ENCODE measurements at regions not wholly inside any gene's neighbourhood (a gene's known extent, or its start where the extent isn't known, plus 50 kb on each side); places are given as distances from the start of the nearest gene placed in this dataset.

- no peak for TF ChIP-seq TAF1 (IDR thresholded peaks at IDR 0.05; ENCODE audit: borderline replicate concordance, insufficient read depth, low read length)
- TF ChIP-seq, protein P1, sequence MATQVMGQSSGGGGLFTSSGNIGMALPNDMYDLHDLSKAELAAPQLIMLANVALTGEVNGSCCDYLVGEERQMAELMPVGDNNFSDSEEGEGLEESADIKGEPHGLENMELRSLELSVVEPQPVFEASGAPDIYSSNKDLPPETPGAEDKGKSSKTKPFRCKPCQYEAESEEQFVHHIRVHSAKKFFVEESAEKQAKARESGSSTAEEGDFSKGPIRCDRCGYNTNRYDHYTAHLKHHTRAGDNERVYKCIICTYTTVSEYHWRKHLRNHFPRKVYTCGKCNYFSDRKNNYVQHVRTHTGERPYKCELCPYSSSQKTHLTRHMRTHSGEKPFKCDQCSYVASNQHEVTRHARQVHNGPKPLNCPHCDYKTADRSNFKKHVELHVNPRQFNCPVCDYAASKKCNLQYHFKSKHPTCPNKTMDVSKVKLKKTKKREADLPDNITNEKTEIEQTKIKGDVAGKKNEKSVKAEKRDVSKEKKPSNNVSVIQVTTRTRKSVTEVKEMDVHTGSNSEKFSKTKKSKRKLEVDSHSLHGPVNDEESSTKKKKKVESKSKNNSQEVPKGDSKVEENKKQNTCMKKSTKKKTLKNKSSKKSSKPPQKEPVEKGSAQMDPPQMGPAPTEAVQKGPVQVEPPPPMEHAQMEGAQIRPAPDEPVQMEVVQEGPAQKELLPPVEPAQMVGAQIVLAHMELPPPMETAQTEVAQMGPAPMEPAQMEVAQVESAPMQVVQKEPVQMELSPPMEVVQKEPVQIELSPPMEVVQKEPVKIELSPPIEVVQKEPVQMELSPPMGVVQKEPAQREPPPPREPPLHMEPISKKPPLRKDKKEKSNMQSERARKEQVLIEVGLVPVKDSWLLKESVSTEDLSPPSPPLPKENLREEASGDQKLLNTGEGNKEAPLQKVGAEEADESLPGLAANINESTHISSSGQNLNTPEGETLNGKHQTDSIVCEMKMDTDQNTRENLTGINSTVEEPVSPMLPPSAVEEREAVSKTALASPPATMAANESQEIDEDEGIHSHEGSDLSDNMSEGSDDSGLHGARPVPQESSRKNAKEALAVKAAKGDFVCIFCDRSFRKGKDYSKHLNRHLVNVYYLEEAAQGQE (IDR thresholded peaks at IDR 0.05; ENCODE audit: insufficient read depth in 1 of 2, low read depth in 2 of 2, low read length in 2 of 2), result no peak
- no peak for TF ChIP-seq FOXP2 (optimal IDR thresholded peaks at IDR 0.05; ENCODE audit: borderline replicate concordance, extremely low read depth, extremely low read length, insufficient read depth)
- TF ChIP-seq POLR2AphosphoS5 (IDR thresholded peaks at IDR 0.05; ENCODE audit: low read depth, low read length), result no peak
- no peak for TF ChIP-seq SIN3A (IDR thresholded peaks at IDR 0.05; ENCODE audit: borderline replicate concordance, insufficient read depth, low read length)
These were observed 262.2 kb upstream of the FERMT1 start for GRCh38 chr20:6384956-6385486.

DNA sequence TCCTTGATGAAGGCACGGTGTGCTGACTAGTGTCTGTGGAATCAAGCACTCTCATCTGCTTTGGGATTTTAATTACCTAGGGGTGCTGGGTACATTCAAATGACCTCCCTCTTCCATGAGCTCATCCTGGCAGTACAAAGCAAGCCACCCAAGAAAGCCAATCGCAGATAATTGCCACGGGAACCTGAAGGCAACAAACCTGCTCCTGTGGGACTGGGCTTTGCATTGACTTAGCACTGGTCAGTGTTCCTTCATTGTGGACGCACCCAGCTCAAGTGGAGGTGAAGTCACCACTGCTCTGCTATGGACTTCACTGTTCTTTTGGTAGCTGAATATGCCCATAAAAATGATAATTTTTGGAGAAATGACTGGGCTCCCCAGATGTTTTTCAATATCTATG is 261.6 kb upstream of the FERMT1 start:
- TF ChIP-seq TAF1 (IDR thresholded peaks at IDR 0.05; ENCODE audit: borderline replicate concordance, insufficient read depth, low read length) (no peak), POLR2AphosphoS5 (IDR thresholded peaks at IDR 0.05; ENCODE audit: low read depth, low read length) (no peak), SIN3A (IDR thresholded peaks at IDR 0.05; ENCODE audit: borderline replicate concordance, insufficient read depth, low read length) (no peak), FOXP2 (optimal IDR thresholded peaks at IDR 0.05; ENCODE audit: borderline replicate concordance, extremely low read depth, extremely low read length, insufficient read depth) (no peak)
- TF ChIP-seq, protein P1 (IDR thresholded peaks at IDR 0.05; ENCODE audit: insufficient read depth in 1 of 2, low read depth in 2 of 2, low read length in 2 of 2), result no peak

- TF ChIP-seq TAF1 (IDR thresholded peaks at IDR 0.05; ENCODE audit: borderline replicate concordance, insufficient read depth, low read length), result no peak
- TF ChIP-seq POLR2AphosphoS5 (IDR thresholded peaks at IDR 0.05; ENCODE audit: low read depth, low read length), result no peak
- TF ChIP-seq, protein P1 (IDR thresholded peaks at IDR 0.05; ENCODE audit: insufficient read depth in 1 of 2, low read depth in 2 of 2, low read length in 2 of 2), result no peak
- TF ChIP-seq SIN3A (IDR thresholded peaks at IDR 0.05; ENCODE audit: borderline replicate concordance, insufficient read depth, low read length), result no peak
- TF ChIP-seq FOXP2 (optimal IDR thresholded peaks at IDR 0.05; ENCODE audit: borderline replicate concordance, extremely low read depth, extremely low read length, insufficient read depth), result no peak
These were observed 259.1 kb upstream of the FERMT1 start for GRCh38 chr20:6381887-6382286.

DNA sequence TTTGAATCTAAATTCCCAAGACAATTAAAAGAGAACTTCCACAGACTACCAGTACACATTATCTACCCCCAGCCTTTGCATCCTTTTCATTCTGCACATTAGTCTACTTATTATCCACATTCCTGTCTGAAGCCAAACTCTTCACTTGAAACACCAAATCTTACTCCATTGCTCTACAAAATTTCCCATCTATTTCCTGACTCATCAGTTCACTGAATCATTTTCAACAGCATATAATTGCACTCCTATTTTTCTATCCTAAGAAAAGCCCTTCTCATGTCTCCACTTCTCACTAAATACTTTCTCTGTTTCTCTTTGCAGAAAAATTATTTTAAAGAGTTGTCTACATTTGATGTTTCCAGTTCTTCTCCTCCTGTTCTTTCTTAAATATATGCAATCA is 239.4 kb upstream of the FERMT1 start:
- TF ChIP-seq POLR2AphosphoS5 (IDR thresholded peaks at IDR 0.05; ENCODE audit: low read depth, low read length) (no peak), FOXP2 (optimal IDR thresholded peaks at IDR 0.05; ENCODE audit: borderline replicate concordance, extremely low read depth, extremely low read length, insufficient read depth) (no peak), TAF1 (IDR thresholded peaks at IDR 0.05; ENCODE audit: borderline replicate concordance, insufficient read depth, low read length) (no peak), SIN3A (IDR thresholded peaks at IDR 0.05; ENCODE audit: borderline replicate concordance, insufficient read depth, low read length) (no peak)
- TF ChIP-seq, protein P1 (IDR thresholded peaks at IDR 0.05; ENCODE audit: insufficient read depth in 1 of 2, low read depth in 2 of 2, low read length in 2 of 2), result no peak

DNA sequence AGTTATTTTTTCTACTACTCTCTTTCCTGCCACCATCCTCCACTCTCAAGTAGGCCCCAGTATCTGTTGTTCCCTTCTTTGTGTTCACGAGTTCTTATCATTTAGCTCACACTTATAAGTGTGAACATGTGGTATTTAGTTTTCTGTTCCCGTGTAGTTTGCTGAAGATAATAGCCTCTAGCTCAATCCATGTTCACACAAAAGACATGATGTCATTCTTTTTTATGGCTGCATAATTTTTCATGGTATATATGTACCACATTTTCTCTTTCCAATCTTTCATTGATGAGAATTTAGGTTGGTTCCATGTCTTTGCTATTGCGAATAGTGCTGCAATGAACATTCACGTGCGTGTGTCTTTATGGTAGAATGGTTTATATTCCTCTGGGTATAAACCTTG is 237.9 kb upstream of the FERMT1 start:
- no peak for TF ChIP-seq POLR2AphosphoS5 (IDR thresholded peaks at IDR 0.05; ENCODE audit: low read depth, low read length)
- TF ChIP-seq, protein P1 (IDR thresholded peaks at IDR 0.05; ENCODE audit: insufficient read depth in 1 of 2, low read depth in 2 of 2, low read length in 2 of 2), result no peak
- TF ChIP-seq FOXP2 (optimal IDR thresholded peaks at IDR 0.05; ENCODE audit: borderline replicate concordance, extremely low read depth, extremely low read length, insufficient read depth), result no peak
- no peak for TF ChIP-seq SIN3A (IDR thresholded peaks at IDR 0.05; ENCODE audit: borderline replicate concordance, insufficient read depth, low read length)
- TF ChIP-seq TAF1 (IDR thresholded peaks at IDR 0.05; ENCODE audit: borderline replicate concordance, insufficient read depth, low read length), result no peak

Data from PFSK-1 (cell line).